Mucosa of descending colon (tissue), 3 donors: ENCODE measurements at regions not wholly inside any gene's neighbourhood (a gene's known extent, or its start where the extent isn't known, plus 50 kb on each side); places are given as distances from the start of the nearest gene placed in this dataset.
A peak's percentile ranks its signal among the peaks of the same experiment; 100 is the strongest.

ENCODE experiments used
- ATAC-seq: fragments of 200-7000 bp; cut with Tn5 transposase; one replicate; pipeline ENCODE4 v1.9.1; 2020; ENCODE audit warnings: mild to moderate bottlenecking, moderate library complexity
- DNase-seq, 3 donors: peaks; one replicate each; pipeline ENCODE4 v3.0.0-alpha.2; 2020
- H3K36me3 ChIP-seq: fragments of 200-600 bp; one replicate; pipeline ENCODE4 v1.8.0; 2021; ENCODE audit warnings: low read depth, mild to moderate bottlenecking
- H3K4me1 ChIP-seq: fragments of 200-600 bp; one replicate; pipeline ENCODE4 v1.8.0; 2021; ENCODE audit warnings: low read depth, mild to moderate bottlenecking
- H3K4me3 ChIP-seq: fragments of 200-600 bp; one replicate; pipeline ENCODE4 v1.8.0; 2021; ENCODE audit warnings: mild to moderate bottlenecking
- H3K9me3 ChIP-seq: fragments of 200-600 bp; one replicate; pipeline ENCODE4 v1.8.0; 2021; ENCODE audit warnings: mild to moderate bottlenecking
- CTCF ChIP-seq: fragments of 200-600 bp; IDR thresholded peaks from one replicate; pipeline ENCODE4 v1.8.0; 2022; ENCODE audit warnings: antibody characterized with exemption, mild to moderate bottlenecking
- intact Hi-C, 2 donors: fragments of 100-400 bp; cut with DNase I in 1 of 2; cut with micrococcal nuclease in 1 of 2; formaldehyde crosslinking; loops; one replicate each; pipeline versions ENCODE4 v1.11.0 to v1.11.1; 2022; cut with DNase I, micrococcal nuclease
- donor health status: DM: no; HTN: no; CAD: no; lungs with moderate emphysema.
- donor health status: DM: no; HTN: no; CAD: no.
- donor health status: DM: no; HTN: yes; CAD: no.

DNA sequence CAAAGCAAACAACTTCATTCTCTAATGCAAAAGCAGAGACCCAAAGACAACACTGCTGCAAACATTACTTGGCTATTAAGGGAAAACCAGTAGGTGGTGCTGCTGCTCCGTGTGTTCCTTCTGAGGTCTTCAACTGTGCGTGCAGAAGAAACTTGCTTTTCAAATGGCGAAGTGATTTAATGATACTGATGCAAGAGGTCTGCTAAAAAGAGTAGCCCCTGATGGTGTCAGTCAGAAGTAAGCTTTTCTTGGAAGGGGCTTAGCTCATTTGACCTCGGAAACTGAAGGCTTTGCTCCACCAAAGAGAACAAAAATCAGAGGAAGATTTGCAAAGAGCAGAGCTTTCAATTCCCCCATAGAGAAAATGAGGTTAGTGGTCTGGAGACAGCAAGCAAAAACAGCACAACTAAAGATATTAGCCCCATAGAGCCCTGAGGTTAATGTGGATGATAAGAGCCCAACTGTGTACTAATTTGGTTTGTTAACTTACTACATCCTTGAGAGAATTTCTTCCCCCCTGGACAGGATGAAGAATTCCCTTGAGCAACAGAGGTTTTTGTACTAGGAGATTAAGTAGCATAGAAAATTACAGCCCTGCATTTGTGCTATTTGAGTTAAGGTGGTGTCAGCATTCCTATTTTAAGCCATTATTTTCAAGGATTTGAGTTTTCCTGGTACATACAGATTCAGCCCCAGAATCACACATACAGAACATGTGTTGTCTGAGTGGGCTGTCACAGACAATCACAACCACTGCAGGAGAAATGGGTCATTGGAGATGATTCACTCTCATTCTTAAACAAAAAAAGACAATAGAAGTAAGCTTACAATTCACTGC lies 153.2 kb upstream of the C9orf72 start:
- ATAC-seq (peak; percentile 67), DNase-seq (peak in 2 of 3 donors; percentile 38 to 80)
- Histone ChIP-seq H3K9me3 (no peaks in the 10 kb centered on the region), H3K36me3 (no peaks in the 10 kb centered on the region), H3K4me3 (no peak overlapping the region), H3K4me1 (no peaks in the 10 kb centered on the region)
- TF ChIP-seq CTCF: peak; percentile 58
- intact Hi-C loops: loop anchor here in 1 of 2 donors (10.0 kb wide), 1 partner anchor 348 kb away; no protein-coding TSS in a partner anchor

DNA sequence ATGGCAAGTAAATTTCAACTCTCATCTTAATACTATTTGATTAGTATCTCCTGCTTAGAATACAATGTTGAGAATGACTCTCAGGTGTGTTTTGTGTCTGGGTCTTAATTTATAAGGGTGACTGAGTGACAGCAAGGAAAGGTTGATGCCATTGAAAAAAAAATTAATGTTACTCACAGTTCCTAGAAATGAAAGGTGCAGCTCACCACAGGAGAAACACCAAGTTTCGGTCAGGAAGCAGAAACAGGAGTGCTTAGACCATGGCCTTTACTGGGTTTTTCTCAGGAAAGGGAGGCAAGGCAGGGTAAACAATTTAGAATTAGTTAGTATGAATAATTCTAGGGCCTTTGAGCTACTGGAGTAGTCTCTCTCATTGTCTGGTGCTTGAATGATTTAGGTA lies 159.2 kb upstream of the C9orf72 start:
- TF ChIP-seq CTCF: no peak
- no peaks in the 10 kb centered on the region for H3K9me3 ChIP-seq
- no peak for ATAC-seq
- H3K4me1 ChIP-seq: no peaks in the 10 kb centered on the region
- no peak overlapping the region for H3K4me3 ChIP-seq
- no peak for DNase-seq
- H3K36me3 ChIP-seq: no peaks in the 10 kb centered on the region
- intact Hi-C loops: no loop called here

GRCh38 chr9:27743490-27743889 lies 170.2 kb upstream of the C9orf72 start:
- ATAC-seq: no peak
- no peaks in the 10 kb centered on the region for H3K4me1 ChIP-seq
- TF ChIP-seq CTCF: no peak
- H3K9me3 ChIP-seq: peaks cover 4% of the 10 kb centered on the region
- intact Hi-C loops: no loop called here
- no peak overlapping the region for H3K4me3 ChIP-seq
- no peak for DNase-seq
- no peaks in the 10 kb centered on the region for H3K36me3 ChIP-seq

GRCh38 chr9:27747450-27747849 lies 174.2 kb upstream of the C9orf72 start:
- Histone ChIP-seq H3K4me3 (no peak overlapping the region), H3K9me3 (no peaks in the 10 kb centered on the region), H3K36me3 (no peaks in the 10 kb centered on the region), H3K4me1 (no peaks in the 10 kb centered on the region)
- ATAC-seq (no peak), DNase-seq (no peak)
- intact Hi-C loops: no loop called here
- no peak for TF ChIP-seq CTCF

DNA sequence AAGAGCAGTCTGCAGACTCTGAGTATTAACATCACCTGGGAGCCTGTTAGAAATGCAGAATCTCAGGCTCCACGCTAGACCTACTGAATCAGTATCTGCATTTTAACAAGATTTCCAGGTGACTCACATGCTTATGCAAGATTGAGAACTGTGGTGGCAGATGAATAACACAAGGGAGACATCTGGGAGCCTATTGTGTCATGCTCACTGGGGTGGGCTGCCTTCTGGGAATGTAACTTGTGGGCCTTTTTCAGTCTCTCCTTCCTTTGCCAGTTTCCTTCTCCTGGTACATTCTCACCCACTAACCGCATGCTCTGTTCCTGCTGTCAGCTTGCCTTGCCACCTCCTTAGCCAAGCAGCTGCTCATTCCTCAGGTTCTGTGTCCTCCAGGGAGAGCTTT lies 176.6 kb upstream of the C9orf72 start:
- ATAC-seq (no peak), DNase-seq (no peak)
- Histone ChIP-seq H3K4me3 (no peak overlapping the region), H3K36me3 (no peaks in the 10 kb centered on the region), H3K4me1 (no peaks in the 10 kb centered on the region), H3K9me3 (no peaks in the 10 kb centered on the region)
- intact Hi-C loops: no loop called here
- TF ChIP-seq CTCF: no peak
